22Rv1 (cell line): ENCODE measurements at regions not wholly inside any gene's neighbourhood (a gene's known extent, or its start where the extent isn't known, plus 50 kb on each side); places are given as distances from the start of the nearest gene placed in this dataset.

Experiments
- H3K27ac ChIP-seq: fragments of 450-650 bp; 2 replicates; pipeline ENCODE4 v1.5.1; 2017
- CTCF ChIP-seq: fragments of 450-650 bp; IDR thresholded peaks from 2 replicates; pipeline ENCODE4 v1.5.1; 2017; ENCODE audit warnings: mild to moderate bottlenecking
- ZFX ChIP-seq: fragments of 450-650 bp; IDR thresholded peaks from 2 replicates; pipeline ENCODE4 v1.6.1; 2017; ENCODE audit warnings: antibody characterized with exemption, borderline replicate concordance

GRCh38 chr12:91418221-91419090 lies 235.8 kb upstream of the DCN start:
- no peak overlapping the region for H3K27ac ChIP-seq
- TF ChIP-seq CTCF (no peak), ZFX (no peak)

- no peak overlapping the region for H3K27ac ChIP-seq
- no peak for TF ChIP-seq ZFX
Observed at GRCh38 chr12:91417650-91418049, 235.0 kb upstream of the DCN start.

GRCh38 chr12:91414636-91415035 lies 232.0 kb upstream of the DCN start:
- H3K27ac ChIP-seq, result no peak overlapping the region
- no peak for TF ChIP-seq CTCF
- no peak for TF ChIP-seq ZFX

- no peak overlapping the region for H3K27ac ChIP-seq
- TF ChIP-seq ZFX, result no peak
- no peak for TF ChIP-seq CTCF
Observed at GRCh38 chr12:91413581-91414546, 231.2 kb upstream of the DCN start.

DNA sequence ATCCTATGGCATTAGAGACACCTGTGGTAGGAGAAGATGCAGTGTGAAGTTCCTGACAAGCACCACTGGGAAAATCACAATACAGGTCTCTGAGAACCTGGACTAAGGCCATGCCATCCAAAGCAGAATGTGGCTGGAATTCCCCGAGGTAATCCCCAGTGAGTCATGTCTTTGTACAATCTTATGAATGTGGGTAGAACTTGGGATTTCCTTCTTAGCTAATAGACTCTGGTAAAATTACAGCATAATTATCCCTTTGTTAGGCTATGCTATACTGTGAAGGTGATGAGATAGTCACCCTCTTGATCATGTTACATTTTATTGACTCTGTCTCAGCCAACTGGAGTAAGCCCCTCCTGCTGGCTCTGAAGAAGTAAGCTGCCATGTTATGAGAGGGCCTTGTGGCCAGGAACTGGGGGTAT lies 224.3 kb upstream of the DCN start:
- H3K27ac ChIP-seq, result no peak overlapping the region
- no peak for TF ChIP-seq CTCF
- TF ChIP-seq ZFX, result no peak

DNA sequence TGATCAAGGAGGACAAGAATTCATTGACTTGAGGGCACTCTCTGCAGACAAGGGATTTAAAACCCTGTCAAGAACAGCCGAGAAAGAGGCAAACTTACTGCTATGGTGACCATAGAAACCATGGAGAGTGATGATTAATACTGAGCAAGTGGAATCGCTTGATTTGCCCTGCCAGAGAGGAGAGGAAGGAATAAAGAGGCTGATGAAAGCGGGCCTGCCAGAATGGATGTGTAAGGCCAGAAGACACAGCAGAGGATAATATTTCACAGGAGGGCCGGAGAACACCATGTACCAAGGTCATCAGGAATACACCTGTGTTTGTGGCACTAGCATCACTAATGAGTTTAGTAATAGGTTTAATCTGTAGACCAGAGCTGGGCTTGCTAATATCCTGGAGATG lies 221.8 kb upstream of the DCN start:
- no peak overlapping the region for H3K27ac ChIP-seq
- TF ChIP-seq CTCF (no peak), ZFX (no peak)

- no peak for TF ChIP-seq ZFX
- no peak for TF ChIP-seq CTCF
- H3K27ac ChIP-seq, result no peak overlapping the region
Observed at GRCh38 chr12:91401190-91401589, 218.6 kb upstream of the DCN start.
